HEK293T (cell line): ENCODE measurements at regions not wholly inside any gene's neighbourhood (a gene's known extent, or its start where the extent isn't known, plus 50 kb on each side); places are given as distances from the start of the nearest gene placed in this dataset.

ENCODE experiments used
- BHLHE40 ChIP-seq: fragments of 450-650 bp; IDR thresholded peaks from 2 replicates; pipeline ENCODE4 v1.6.1; 2016; ENCODE audit warnings: mild to moderate bottlenecking, moderate library complexity, borderline replicate concordance
- HDGF ChIP-seq: fragments of 450-650 bp; IDR thresholded peaks from 2 replicates; pipeline ENCODE4 v1.6.1; 2017; ENCODE audit warnings: antibody characterized with exemption, borderline replicate concordance
- SUZ12 ChIP-seq: fragments of 450-650 bp; IDR thresholded peaks from 2 replicates; pipeline ENCODE4 v1.6.1; 2016; ENCODE audit warnings: mild to moderate bottlenecking
- TARDBP ChIP-seq: fragments of 450-650 bp; IDR thresholded peaks from 2 replicates; pipeline ENCODE4 v1.6.1; 2016
- TF ChIP-seq, protein P1 (sequence below): fragments of 450-650 bp; IDR thresholded peaks from 2 replicates; pipeline ENCODE4 v1.6.1; 2016

DNA sequence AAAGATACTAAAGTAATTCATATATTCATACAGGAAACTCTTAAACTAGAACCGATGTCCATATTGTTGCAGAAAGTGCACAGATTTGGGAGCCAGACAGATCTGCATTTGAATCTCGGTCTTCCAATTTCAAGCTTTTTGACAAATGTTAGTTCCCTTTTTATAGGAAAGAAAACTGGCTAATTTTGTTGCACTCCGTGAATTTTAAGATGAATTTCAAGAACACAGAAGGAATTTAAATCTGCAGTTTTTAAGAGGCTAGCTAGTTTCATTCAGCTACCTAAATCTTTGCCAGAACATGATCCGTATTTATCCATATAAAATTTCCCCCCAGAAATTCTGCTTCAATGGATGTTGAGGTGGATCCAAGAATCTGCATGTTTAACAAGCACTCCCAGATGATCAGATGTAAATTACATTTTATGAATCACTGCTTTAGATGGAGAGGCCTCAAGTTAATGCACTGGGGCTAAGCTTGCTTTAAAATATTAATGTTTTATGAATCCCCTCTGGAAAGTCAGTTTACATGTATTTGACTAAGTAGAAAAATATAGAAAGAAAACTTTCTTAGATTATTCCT, 1296.3 kb upstream of the CADM2 start:
- TF ChIP-seq HDGF = no peak
- no peak for TF ChIP-seq BHLHE40
- no peak for TF ChIP-seq SUZ12
- TF ChIP-seq TARDBP = no peak
- TF ChIP-seq, protein P1, sequence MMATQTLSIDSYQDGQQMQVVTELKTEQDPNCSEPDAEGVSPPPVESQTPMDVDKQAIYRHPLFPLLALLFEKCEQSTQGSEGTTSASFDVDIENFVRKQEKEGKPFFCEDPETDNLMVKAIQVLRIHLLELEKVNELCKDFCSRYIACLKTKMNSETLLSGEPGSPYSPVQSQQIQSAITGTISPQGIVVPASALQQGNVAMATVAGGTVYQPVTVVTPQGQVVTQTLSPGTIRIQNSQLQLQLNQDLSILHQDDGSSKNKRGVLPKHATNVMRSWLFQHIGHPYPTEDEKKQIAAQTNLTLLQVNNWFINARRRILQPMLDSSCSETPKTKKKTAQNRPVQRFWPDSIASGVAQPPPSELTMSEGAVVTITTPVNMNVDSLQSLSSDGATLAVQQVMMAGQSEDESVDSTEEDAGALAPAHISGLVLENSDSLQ = no peak
